Activated T-cell treated with anti-CD3 and anti-CD28 coated beads, Interleukin-2, amount 50 U/mL, for 72 hours (primary cell): ENCODE measurements at regions not wholly inside any gene's neighbourhood (a gene's known extent, or its start where the extent isn't known, plus 50 kb on each side); places are given as distances from the start of the nearest gene placed in this dataset.

Experiments
- ATAC-seq, 2 donors: fragments of 150-1000 bp; cut with Tn5 transposase; replicated peaks in 1 of 2; 2 replicates each; pipeline ENCODE4 v1.10.0; 2021; ENCODE audit warnings: moderate library complexity in 2 of 2, mild to moderate bottlenecking in 1 of 2
- DNase-seq, 2 donors: peaks; one replicate each; pipeline ENCODE4 v3.0.0; 2021 to 2022; ENCODE audit warnings: mixed read lengths in 1 of 2
- H3K27ac Mint-ChIP-seq: one replicate; pipeline ENCODE4 v1.8.0; 2022; ENCODE audit warnings: mild to moderate bottlenecking, moderate library complexity, mixed read lengths
- H3K27me3 Mint-ChIP-seq: one replicate; pipeline ENCODE4 v1.8.0; 2022; ENCODE audit warnings: low read depth, mixed read lengths
- H3K36me3 Mint-ChIP-seq, 2 donors: one replicate each; pipeline ENCODE4 v1.8.0; 2022; ENCODE audit warnings: mixed read lengths in 2 of 2, mild to moderate bottlenecking in 1 of 2; ENCODE audit not compliant: insufficient read depth in 2 of 2
- H3K4me1 Mint-ChIP-seq: one replicate; pipeline ENCODE4 v1.8.0; 2022; ENCODE audit warnings: low read depth, mixed read lengths
- H3K4me3 Mint-ChIP-seq, 2 donors: one replicate each; pipeline ENCODE4 v1.8.0; 2022; ENCODE audit warnings: mild to moderate bottlenecking in 2 of 2, mixed read lengths in 2 of 2, moderate library complexity in 2 of 2
- H3K9me3 Mint-ChIP-seq, 2 donors: one replicate each; pipeline ENCODE4 v1.8.0; 2022; ENCODE audit warnings: mixed read lengths in 2 of 2

- DNase-seq (no peak), ATAC-seq (no peak)
- Mint-ChIP-seq H3K4me1 (no peaks in the 10 kb centered on the region), H3K27me3 (no peaks in the 10 kb centered on the region), H3K9me3 (no peaks in the 10 kb centered on the region), H3K27ac (no peak overlapping the region), H3K36me3 (no peaks in the 10 kb centered on the region), H3K4me3 (no peak overlapping the region)
Observed at GRCh38 chr1:82260051-82260450, 459.3 kb downstream of the ADGRL2 start.

DNA sequence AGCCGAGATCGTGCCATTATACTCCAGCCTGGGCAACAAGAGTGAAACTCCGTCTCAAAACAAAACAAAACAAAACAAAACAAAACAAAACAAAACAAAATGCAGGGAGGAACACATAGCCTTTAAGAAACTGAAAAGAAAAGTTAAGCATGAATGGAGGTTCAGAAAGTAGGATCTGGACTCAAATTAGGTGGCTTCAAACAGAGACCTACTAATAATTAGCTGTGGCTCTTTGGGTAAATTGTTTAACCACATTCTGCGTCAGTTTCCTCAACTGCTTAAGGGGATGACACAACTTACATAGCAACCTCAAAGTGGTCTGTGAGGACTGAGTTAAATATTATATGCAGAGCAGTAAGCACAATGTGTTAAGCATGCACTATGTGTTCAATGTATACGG lies 458.2 kb downstream of the ADGRL2 start:
- H3K27ac Mint-ChIP-seq = no peak overlapping the region
- H3K4me1 Mint-ChIP-seq = no peaks in the 10 kb centered on the region
- no peaks in the 10 kb centered on the region for H3K27me3 Mint-ChIP-seq
- H3K36me3 Mint-ChIP-seq = no peaks in the 10 kb centered on the region
- ATAC-seq (no peak), DNase-seq (no peak)
- H3K4me3 Mint-ChIP-seq = no peak overlapping the region
- no peaks in the 10 kb centered on the region for H3K9me3 Mint-ChIP-seq

DNA sequence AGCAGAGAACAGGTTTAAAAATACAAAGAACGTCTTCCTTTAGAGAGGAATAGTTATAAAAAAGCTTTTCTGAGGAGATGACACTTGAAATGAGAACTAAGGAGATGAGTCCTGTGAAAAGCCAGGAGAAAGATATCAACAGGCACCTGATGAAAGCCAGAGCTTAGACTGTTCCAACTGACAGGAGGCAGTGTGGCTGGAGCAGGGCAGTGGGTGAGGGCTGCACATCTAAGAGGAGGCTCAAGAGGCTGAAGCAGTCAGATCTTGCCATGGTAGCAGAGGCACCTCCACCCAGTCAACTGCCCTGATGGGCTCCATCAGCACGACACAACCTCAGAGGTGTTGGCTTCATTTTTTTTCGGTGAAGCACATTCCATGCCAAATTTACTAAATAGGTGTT lies 445.3 kb downstream of the ADGRL2 start:
- Mint-ChIP-seq H3K4me1 (no peaks in the 10 kb centered on the region), H3K4me3 (no peak overlapping the region), H3K36me3 (peaks cover 2% of the 10 kb centered on the region in 2 donors), H3K9me3 (peaks cover 0 to 1% of the 10 kb centered on the region in 2 donors), H3K27ac (no peak overlapping the region), H3K27me3 (no peaks in the 10 kb centered on the region)
- ATAC-seq (no peak), DNase-seq (no peak)

DNA sequence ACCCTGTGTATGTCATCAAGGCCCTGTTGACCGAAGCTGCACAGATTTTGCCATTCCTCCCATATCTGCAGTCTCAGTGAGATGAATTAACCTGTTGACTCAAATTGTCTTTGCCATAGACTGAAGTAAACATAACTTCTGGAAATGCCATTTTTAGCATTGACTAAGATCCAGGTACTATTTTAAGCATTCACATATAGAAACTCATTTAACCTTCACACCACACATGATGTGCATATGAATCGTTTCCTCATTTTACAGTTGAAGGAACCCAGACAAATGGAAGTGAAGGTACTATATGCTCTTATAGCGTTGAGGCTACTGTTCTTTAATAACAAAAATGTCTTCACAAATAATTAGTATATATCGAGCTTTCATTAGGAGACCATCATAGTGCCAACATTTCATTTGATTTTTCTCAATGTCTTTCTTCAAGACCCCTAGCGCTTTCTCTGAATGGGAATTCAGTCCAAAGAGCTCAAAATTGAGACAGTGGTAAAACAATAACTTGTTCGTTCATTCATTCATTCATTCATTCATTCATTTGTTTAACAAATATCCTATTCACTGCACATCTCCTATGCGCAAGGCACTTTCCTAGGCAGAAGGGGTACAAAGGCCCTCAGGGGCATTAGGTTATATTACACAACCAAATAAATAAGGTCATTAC lies 444.7 kb downstream of the ADGRL2 start:
- DNase-seq (no peak), ATAC-seq (no peak)
- no peaks in the 10 kb centered on the region for H3K4me1 Mint-ChIP-seq
- no peak overlapping the region for H3K27ac Mint-ChIP-seq
- no peaks in the 10 kb centered on the region for H3K27me3 Mint-ChIP-seq
- peaks cover 2% of the 10 kb centered on the region in 2 donors for H3K36me3 Mint-ChIP-seq
- peaks cover 0 to 1% of the 10 kb centered on the region in 2 donors for H3K9me3 Mint-ChIP-seq
- H3K4me3 Mint-ChIP-seq = no peak overlapping the region

GRCh38 chr1:82240571-82240970 lies 439.8 kb downstream of the ADGRL2 start:
- H3K27ac Mint-ChIP-seq = no peak overlapping the region
- no peak overlapping the region for H3K4me3 Mint-ChIP-seq
- H3K27me3 Mint-ChIP-seq = peaks cover 5% of the 10 kb centered on the region
- DNase-seq (no peak), ATAC-seq (no peak)
- H3K36me3 Mint-ChIP-seq = peaks cover 5 to 11% of the 10 kb centered on the region in 2 donors
- peaks cover 9 to 11% of the 10 kb centered on the region in 2 donors for H3K9me3 Mint-ChIP-seq
- no peaks in the 10 kb centered on the region for H3K4me1 Mint-ChIP-seq

GRCh38 chr1:82230667-82231066 lies 429.9 kb downstream of the ADGRL2 start:
- Mint-ChIP-seq H3K27me3 (no peaks in the 10 kb centered on the region), H3K4me3 (no peak overlapping the region), H3K27ac (no peak overlapping the region)

DNA sequence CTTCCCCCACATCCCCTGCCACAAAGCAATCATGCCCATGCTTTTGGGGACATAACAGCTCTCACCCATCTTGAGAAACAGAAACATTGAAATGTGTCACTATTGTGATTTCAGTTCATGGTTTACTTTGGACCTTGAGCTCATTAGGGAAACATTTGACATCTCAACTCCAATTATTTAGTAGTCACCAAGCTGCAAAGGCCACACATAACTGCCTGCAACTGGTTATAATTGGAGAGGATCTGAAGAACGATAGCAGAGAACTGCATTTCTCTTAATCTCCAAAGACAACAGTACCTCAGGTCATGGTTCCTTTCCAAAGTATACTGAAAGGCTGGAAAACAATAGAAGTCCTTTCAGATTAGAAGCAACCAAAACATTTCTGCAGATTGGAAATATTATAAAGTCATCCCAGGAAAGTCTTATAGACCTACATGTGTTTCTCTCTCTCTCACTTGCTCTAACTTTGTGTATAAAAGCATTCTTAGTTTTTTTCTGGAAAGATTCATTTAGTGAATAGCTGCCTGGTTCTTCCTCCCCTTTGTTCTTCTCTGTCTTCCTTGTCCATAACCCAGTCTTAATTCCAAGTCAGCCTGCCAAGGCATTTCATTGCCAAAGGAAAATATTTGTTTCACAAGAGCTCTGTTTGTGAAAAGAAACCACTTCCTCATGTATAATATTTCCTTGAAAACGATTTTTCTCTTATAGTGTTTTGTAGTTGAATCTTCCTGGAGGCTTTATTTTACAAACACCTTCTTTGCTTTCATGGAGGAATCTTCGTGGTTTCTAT lies 426.8 kb downstream of the ADGRL2 start:
- H3K36me3 Mint-ChIP-seq = no peaks in the 10 kb centered on the region
- no peak overlapping the region for H3K4me3 Mint-ChIP-seq
- H3K9me3 Mint-ChIP-seq = no peaks in the 10 kb centered on the region
- H3K27me3 Mint-ChIP-seq = no peaks in the 10 kb centered on the region
- no peak for ATAC-seq
- no peak overlapping the region for H3K27ac Mint-ChIP-seq
- no peak for DNase-seq
- no peaks in the 10 kb centered on the region for H3K4me1 Mint-ChIP-seq

More at GRCh38 chr1:82230667-82231066, 429.9 kb downstream of the ADGRL2 start:
- ATAC-seq (no peak), DNase-seq (no peak)
- Mint-ChIP-seq H3K36me3 (no peaks in the 10 kb centered on the region), H3K9me3 (peaks cover 0 to 2% of the 10 kb centered on the region in 2 donors), H3K4me1 (no peaks in the 10 kb centered on the region)

DNA sequence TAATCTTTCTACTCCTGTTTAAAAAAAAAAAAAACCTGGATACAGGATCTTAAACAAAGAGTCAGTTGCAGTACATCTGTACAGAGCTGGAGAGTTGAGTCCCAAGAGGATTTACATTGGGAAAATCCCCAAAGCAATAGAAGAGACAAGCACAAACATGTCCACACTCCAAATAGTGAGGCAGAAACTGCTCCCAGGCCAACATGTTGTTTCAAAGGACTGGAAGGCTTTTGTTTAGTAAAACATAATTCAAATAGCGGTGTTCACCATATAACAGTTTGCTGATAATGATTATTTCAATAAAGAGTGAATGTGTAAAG lies 425.4 kb downstream of the ADGRL2 start:
- no peak for ATAC-seq
- Mint-ChIP-seq H3K4me3 (no peak overlapping the region), H3K9me3 (no peaks in the 10 kb centered on the region), H3K27ac (no peak overlapping the region), H3K27me3 (no peaks in the 10 kb centered on the region), H3K4me1 (no peaks in the 10 kb centered on the region), H3K36me3 (no peaks in the 10 kb centered on the region)
- no peak for DNase-seq

DNA sequence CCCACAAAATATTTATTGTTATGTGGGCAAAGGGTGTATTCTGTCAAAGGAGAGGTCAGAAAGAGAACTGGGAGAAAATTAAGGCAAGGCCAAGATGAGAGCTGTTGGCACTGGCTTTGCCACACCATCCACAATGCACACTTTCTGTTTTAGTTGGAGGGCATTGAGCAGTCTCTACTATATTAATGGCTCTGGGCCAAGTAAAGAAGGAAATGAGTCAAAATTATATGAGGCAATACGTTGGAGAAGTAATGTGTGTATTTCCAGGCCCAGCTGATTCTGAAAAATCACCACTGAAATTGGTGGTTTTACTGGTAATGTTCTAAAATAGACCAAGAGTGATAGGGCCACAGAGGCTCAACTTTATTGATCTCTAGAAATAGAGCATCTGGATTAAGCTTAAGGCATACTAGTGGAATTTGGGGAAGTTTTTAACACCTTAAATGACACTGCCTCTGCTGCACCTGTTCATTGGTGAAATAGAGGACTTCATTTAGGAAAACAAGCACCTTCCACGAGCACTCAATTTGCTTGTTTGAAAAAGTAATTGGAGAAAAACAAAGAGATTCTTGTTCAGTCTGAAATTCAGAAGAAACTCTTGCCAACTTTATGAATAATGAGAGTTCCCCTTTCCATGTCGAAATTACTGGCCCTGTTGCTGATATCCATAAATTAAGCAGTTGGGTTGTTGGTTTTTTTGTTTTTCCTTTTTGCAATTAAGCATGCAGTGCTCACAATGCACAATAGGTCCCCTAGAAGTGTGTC lies 424.9 kb downstream of the ADGRL2 start:
- no peaks in the 10 kb centered on the region for H3K9me3 Mint-ChIP-seq
- no peaks in the 10 kb centered on the region for H3K27me3 Mint-ChIP-seq
- no peaks in the 10 kb centered on the region for H3K4me1 Mint-ChIP-seq
- DNase-seq (no peak), ATAC-seq (peak in 1 of 2 donors; percentile 41)
- no peaks in the 10 kb centered on the region for H3K36me3 Mint-ChIP-seq
- no peak overlapping the region for H3K27ac Mint-ChIP-seq
- H3K4me3 Mint-ChIP-seq = no peak overlapping the region

DNA sequence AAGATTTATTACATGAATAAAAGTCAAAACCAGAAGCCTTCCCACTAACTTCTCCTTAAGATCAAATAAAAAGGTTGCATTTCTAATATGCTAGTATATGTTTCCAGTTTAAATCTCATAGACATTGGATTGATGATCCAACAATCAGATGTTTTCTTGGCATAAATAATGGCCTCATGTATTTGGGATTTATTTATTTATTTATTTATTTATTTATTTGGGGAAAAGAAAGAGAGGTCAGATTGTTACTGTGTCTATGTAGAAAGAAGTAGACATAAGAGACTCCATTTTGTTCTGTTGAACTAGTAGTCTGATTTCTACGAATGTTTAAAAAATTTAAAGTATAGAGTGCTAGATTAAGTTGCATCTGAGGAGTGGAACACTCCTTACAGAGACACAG lies 422.4 kb downstream of the ADGRL2 start:
- DNase-seq (no peak), ATAC-seq (no peak)
- Mint-ChIP-seq H3K27ac (no peak overlapping the region), H3K36me3 (no peaks in the 10 kb centered on the region), H3K4me1 (no peaks in the 10 kb centered on the region), H3K9me3 (peaks cover 0 to 2% of the 10 kb centered on the region in 2 donors), H3K27me3 (no peaks in the 10 kb centered on the region), H3K4me3 (no peak overlapping the region)

GRCh38 chr1:82221721-82222120 lies 421.0 kb downstream of the ADGRL2 start:
- DNase-seq (no peak), ATAC-seq (no peak)
- Mint-ChIP-seq H3K4me1 (no peaks in the 10 kb centered on the region), H3K27ac (no peak overlapping the region), H3K36me3 (no peaks in the 10 kb centered on the region), H3K9me3 (peaks cover 0 to 2% of the 10 kb centered on the region in 2 donors), H3K27me3 (no peaks in the 10 kb centered on the region), H3K4me3 (no peak overlapping the region)

DNA sequence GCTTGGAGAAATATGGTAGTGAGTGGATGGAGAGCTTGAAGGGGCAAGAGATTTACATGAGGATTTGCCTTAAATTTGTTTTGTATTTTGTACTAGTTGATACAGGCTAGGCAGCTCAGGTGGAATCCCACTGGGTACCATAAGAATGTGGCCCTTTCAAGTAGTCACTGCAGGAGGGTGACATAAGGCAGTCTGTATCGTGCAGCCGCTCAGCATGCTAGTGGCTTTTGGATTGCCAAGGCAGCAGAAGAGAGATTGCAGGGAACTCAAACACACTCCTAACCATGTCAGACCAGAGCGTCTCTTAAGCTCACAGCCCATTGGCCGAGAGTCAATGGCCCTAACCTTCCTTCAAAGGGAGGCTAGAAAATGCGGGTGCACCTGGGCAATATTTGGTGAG lies 420.0 kb downstream of the ADGRL2 start:
- Mint-ChIP-seq H3K36me3 (no peaks in the 10 kb centered on the region), H3K9me3 (peaks cover 0 to 2% of the 10 kb centered on the region in 2 donors), H3K4me1 (no peaks in the 10 kb centered on the region), H3K27me3 (no peaks in the 10 kb centered on the region), H3K27ac (no peak overlapping the region), H3K4me3 (no peak overlapping the region)
- DNase-seq (no peak), ATAC-seq (no peak)

DNA sequence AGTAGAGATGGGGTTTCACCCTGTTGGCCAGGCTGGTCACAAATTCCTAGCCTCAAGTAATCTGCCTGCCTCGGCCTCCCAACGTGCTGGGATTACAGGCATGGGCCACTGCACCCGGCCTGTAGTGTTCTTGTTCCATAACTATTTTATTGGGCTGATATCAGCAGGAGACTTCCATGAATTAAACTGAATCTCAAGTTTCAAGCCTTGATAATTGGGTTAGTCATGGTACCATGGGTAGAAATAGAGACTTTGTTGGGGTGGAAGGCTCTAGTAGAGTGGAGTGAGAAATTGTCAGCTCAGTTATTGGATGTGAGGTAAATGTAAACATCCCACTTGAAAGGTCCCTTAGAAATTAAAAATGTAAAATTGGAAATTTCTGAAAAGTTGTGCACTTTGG lies 419.1 kb downstream of the ADGRL2 start:
- DNase-seq (no peak), ATAC-seq (no peak)
- no peaks in the 10 kb centered on the region for H3K4me1 Mint-ChIP-seq
- H3K36me3 Mint-ChIP-seq = no peaks in the 10 kb centered on the region
- peaks cover 0 to 2% of the 10 kb centered on the region in 2 donors for H3K9me3 Mint-ChIP-seq
- no peaks in the 10 kb centered on the region for H3K27me3 Mint-ChIP-seq
- H3K27ac Mint-ChIP-seq = no peak overlapping the region
- H3K4me3 Mint-ChIP-seq = no peak overlapping the region
